Neural cell (in vitro differentiated cells): ENCODE measurements at regions not wholly inside any gene's neighbourhood (a gene's known extent, or its start where the extent isn't known, plus 50 kb on each side); places are given as distances from the start of the nearest gene placed in this dataset.

ENCODE experiments used
- POLR2AphosphoS5 ChIP-seq: IDR thresholded peaks from 2 replicates; pipeline ENCODE4 v1.6.1; 2012
- SMC3 ChIP-seq: fragments of 450-650 bp; conservative IDR thresholded peaks from 2 replicates; pipeline ENCODE4 v1.6.1; 2014; ENCODE audit warnings: antibody characterized with exemption, mild to moderate bottlenecking, moderate library complexity; ENCODE audit not compliant: poor library complexity

- no peak for TF ChIP-seq SMC3
- no peak for TF ChIP-seq POLR2AphosphoS5
Measured at GRCh38 chr5:68369457-68370125, 154.0 kb downstream of the PIK3R1 start.
